Neutrophil (primary cell): ENCODE measurements at regions not wholly inside any gene's neighbourhood (a gene's known extent, or its start where the extent isn't known, plus 50 kb on each side); places are given as distances from the start of the nearest gene placed in this dataset.

Experiments
- H3K27ac ChIP-seq: fragments of 200-600 bp; sonication (generic); 2 replicates; pipeline ENCODE4 v1.5.1; 2016; ENCODE audit warnings: mild to moderate bottlenecking, moderate library complexity
- H3K27me3 ChIP-seq: fragments of 200-600 bp; sonication (generic); 2 replicates; pipeline ENCODE4 v1.6.0; 2016; ENCODE audit warnings: mild to moderate bottlenecking
- H3K36me3 ChIP-seq: fragments of 200-600 bp; sonication (generic); 2 replicates; pipeline ENCODE4 v1.5.1; 2017
- H3K4me1 ChIP-seq, 2 experiments: fragments of 200-600 bp in 1 of 2; sonication (generic) in 1 of 2; 1 replicate in 1 of 2; 2 replicates in 1 of 2; pipeline versions ENCODE4 v1.5.1 to v1.6.1; 2013 to 2016; ENCODE audit warnings: low read depth in 1 of 2, low read length in 1 of 2, mild to moderate bottlenecking in 1 of 2, moderate library complexity in 1 of 2; ENCODE audit not compliant: control insufficient read depth in 1 of 2, insufficient read depth in 1 of 2
- H3K4me3 ChIP-seq, 2 experiments: fragments of 200-600 bp in 1 of 2; sonication (generic) in 1 of 2; 1 replicate in 1 of 2; 2 replicates in 1 of 2; pipeline ENCODE4 v1.5.1; 2013 to 2016; ENCODE audit warnings: low read depth in 1 of 2, low read length in 1 of 2, mild to moderate bottlenecking in 1 of 2, moderate library complexity in 1 of 2
- H3K9me3 ChIP-seq: fragments of 200-600 bp; sonication (generic); 2 replicates; pipeline ENCODE4 v1.5.1; 2016
- TF ChIP-seq, protein P1 (sequence below): fragments of 200-600 bp; sonication (generic); IDR thresholded peaks from 2 replicates; pipeline ENCODE4 v1.5.1; 2016; ENCODE audit warnings: antibody characterized with exemption

GRCh38 chr6:1089859-1090258, 222.0 kb upstream of the FOXQ1 start:
- Histone ChIP-seq H3K36me3 (no peaks in the 10 kb centered on the region), H3K27me3 (no peaks in the 10 kb centered on the region), H3K4me1 (no peaks in the 10 kb centered on the region), H3K9me3 (no peaks in the 10 kb centered on the region), H3K27ac (no peak overlapping the region), H3K4me3 (no peak overlapping the region)
- TF ChIP-seq, protein P1, sequence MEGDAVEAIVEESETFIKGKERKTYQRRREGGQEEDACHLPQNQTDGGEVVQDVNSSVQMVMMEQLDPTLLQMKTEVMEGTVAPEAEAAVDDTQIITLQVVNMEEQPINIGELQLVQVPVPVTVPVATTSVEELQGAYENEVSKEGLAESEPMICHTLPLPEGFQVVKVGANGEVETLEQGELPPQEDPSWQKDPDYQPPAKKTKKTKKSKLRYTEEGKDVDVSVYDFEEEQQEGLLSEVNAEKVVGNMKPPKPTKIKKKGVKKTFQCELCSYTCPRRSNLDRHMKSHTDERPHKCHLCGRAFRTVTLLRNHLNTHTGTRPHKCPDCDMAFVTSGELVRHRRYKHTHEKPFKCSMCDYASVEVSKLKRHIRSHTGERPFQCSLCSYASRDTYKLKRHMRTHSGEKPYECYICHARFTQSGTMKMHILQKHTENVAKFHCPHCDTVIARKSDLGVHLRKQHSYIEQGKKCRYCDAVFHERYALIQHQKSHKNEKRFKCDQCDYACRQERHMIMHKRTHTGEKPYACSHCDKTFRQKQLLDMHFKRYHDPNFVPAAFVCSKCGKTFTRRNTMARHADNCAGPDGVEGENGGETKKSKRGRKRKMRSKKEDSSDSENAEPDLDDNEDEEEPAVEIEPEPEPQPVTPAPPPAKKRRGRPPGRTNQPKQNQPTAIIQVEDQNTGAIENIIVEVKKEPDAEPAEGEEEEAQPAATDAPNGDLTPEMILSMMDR: no peak

DNA sequence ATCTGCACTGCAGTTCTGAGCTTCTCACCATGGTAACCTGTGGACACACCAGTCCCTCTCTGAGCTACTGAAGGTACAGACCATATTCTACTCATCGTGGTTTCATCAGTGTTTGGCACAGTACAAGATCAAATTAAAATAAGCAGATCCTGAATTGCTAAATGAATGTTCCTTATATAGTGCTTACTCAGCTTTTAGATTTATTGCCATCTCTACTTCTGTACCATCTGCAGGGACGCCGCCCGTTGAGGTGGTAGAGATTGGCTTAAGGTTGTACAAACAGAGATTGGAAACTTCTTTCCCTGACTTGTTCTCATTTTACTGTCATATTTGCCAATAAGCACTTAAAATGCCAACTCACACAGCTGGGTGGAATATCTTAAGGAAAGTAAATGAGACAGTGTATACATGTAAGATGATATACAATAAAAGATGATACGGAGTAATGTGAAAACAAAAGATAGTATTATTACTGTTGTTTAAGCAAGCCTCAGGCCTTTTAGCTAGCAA, 223.4 kb upstream of the FOXQ1 start:
- H3K4me1 ChIP-seq: no peaks in the 10 kb centered on the region
- H3K9me3 ChIP-seq: no peaks in the 10 kb centered on the region
- H3K4me3 ChIP-seq: no peak overlapping the region
- H3K27ac ChIP-seq: no peak overlapping the region
- H3K27me3 ChIP-seq: no peaks in the 10 kb centered on the region
- TF ChIP-seq, protein P1: no peak
- H3K36me3 ChIP-seq: no peaks in the 10 kb centered on the region

DNA sequence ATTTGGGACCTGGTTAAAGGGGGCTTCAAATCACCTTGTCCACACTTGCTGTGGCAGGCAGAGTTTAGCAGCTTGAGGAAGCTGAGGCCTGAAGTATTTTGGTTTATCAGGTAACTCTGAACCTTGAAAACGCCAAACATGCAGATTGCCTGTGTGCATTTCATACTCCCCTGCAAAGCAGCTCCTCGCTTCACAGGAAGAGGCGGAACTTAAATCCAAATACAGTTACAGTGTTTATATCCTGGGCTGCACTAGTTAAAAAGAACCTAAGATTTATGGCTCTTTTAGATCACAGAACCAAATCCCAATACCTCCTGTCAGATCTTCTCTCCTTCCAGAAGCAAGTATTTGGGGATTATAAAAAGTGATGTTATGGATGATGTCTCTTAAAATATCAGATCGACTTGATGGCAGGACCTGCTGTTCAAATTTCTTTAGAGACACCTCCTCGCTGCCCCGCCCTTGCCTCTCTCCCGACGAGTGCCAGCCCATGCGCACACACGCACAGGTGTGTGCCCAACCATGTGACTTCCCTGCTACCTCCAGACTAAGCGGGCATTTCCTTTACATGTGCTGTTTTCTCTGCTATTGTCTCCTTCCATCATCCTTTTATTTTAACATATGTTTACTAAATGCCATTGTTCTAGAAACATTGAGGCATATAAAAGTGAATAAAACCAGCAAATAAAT, 224.6 kb upstream of the FOXQ1 start:
- Histone ChIP-seq H3K4me1 (no peaks in the 10 kb centered on the region), H3K36me3 (no peaks in the 10 kb centered on the region), H3K9me3 (no peaks in the 10 kb centered on the region), H3K4me3 (no peak overlapping the region), H3K27me3 (no peaks in the 10 kb centered on the region), H3K27ac (no peak overlapping the region)
- TF ChIP-seq, protein P1: no peak

GRCh38 chr6:1086446-1087153, 225.3 kb upstream of the FOXQ1 start:
- H3K9me3 ChIP-seq: no peaks in the 10 kb centered on the region
- no peaks in the 10 kb centered on the region for H3K27me3 ChIP-seq
- no peak overlapping the region for H3K4me3 ChIP-seq
- H3K36me3 ChIP-seq: no peaks in the 10 kb centered on the region
- H3K27ac ChIP-seq: no peak overlapping the region
- TF ChIP-seq, protein P1: no peak
- H3K4me1 ChIP-seq: no peaks in the 10 kb centered on the region

- Histone ChIP-seq H3K9me3 (no peaks in the 10 kb centered on the region), H3K27me3 (no peaks in the 10 kb centered on the region), H3K27ac (no peak overlapping the region), H3K36me3 (no peaks in the 10 kb centered on the region), H3K4me1 (no peaks in the 10 kb centered on the region), H3K4me3 (no peak overlapping the region)
- TF ChIP-seq, protein P1: no peak
Measured at GRCh38 chr6:1082285-1082935, 229.5 kb upstream of the FOXQ1 start.
